ENCODE measurements at regions not wholly inside any gene's neighbourhood (a gene's known extent, or its start where the extent isn't known, plus 50 kb on each side); places are given as distances from the start of the nearest gene placed in this dataset.

GRCh38 chr7:10079572-10079971, 894.1 kb upstream of the PHF14 start:
- TF ChIP-seq CTCF (conservative IDR thresholded peaks at IDR 0.05; ENCODE audit: low read depth, low read length) (no peak), MAZ (IDR thresholded peaks at IDR 0.05; ENCODE audit: borderline replicate concordance, low read depth, low read length) (no peak), POLR2A (IDR thresholded peaks at IDR 0.05; ENCODE audit: low read depth, low read length) (no peak), CHD1 (IDR thresholded peaks at IDR 0.05; ENCODE audit: low read depth, low read length) (no peak), BHLHE40 (IDR thresholded peaks at IDR 0.05; ENCODE audit: low read depth, low read length) (no peak), RFX5 (IDR thresholded peaks at IDR 0.05; ENCODE audit: low read depth, low read length) (no peak), RAD21 (IDR thresholded peaks at IDR 0.05; ENCODE audit: low read length) (no peak), USF2 (IDR thresholded peaks at IDR 0.05; ENCODE audit: low read depth, low read length) (no peak), MXI1 (IDR thresholded peaks at IDR 0.05; ENCODE audit: borderline replicate concordance, low read depth, low read length) (no peak), ELK1 (IDR thresholded peaks at IDR 0.05; ENCODE audit: borderline replicate concordance, low read depth, low read length) (no peak)

Measured in IMR-90 (cell line).